IMR-90 (cell line): ENCODE measurements at regions not wholly inside any gene's neighbourhood (a gene's known extent, or its start where the extent isn't known, plus 50 kb on each side); places are given as distances from the start of the nearest gene placed in this dataset.

Source experiments
- ATAC-seq: fragments of 200-7000 bp; cut with Tn5 transposase; 2 replicates; pipeline ENCODE4 v1.9.1; 2020; ENCODE audit warnings: low read depth, mild to moderate bottlenecking, moderate library complexity
- BruUV-seq: library from RNA; stranded (reverse); fragments of 400-500 nt; replicated peaks from 2 replicates; lab custom pipeline; 2021; lab: Mats Ljungman, UMichigan
- CTCF ChIA-PET: fragments of 300-600 bp; formaldehyde crosslinking; extraction: SDS; loops from one replicate; lab custom pipeline; 2021; ENCODE audit warnings: antibody characterized with exemption; lab: Yijun Ruan, JAX
- POLR2A ChIA-PET: fragments of 300-600 bp; sonication (Branson Sonifier 250); formaldehyde crosslinking; loops from one replicate; lab custom pipeline; 2022; ENCODE audit warnings: antibody characterized with exemption; ENCODE audit not compliant: unreplicated experiment; lab: Charles Lee
- DNase-seq: peaks from one replicate; pipeline ENCODE4 v3.0.0; 2013
- H2AFZ ChIP-seq: replicated peaks from 2 replicates; pipeline ENCODE3; 2013; ENCODE audit warnings: low read length, mild to moderate bottlenecking; ENCODE audit not compliant: poor library complexity
- H2AK5ac ChIP-seq: 2 replicates; pipeline ENCODE4 v1.6.1; 2013; ENCODE audit warnings: low read depth, low read length, inconsistent platforms
- H2AK9ac ChIP-seq: replicated peaks from 2 replicates; pipeline ENCODE3; 2013; ENCODE audit warnings: mild to moderate bottlenecking, low read depth, low read length, moderate library complexity; ENCODE audit not compliant: poor library complexity
- H2BK120ac ChIP-seq: 2 replicates; pipeline ENCODE4 v1.6.1; 2013; ENCODE audit warnings: low read depth, low read length, inconsistent platforms
- H2BK15ac ChIP-seq: 3 replicates; pipeline ENCODE4 v1.6.1; 2013; ENCODE audit warnings: low read depth, low read length, inconsistent platforms
- H2BK20ac ChIP-seq: 2 replicates; pipeline ENCODE4 v1.6.1; 2013; ENCODE audit warnings: low read depth, mild to moderate bottlenecking, inconsistent platforms, low read length, moderate library complexity
- H2BK5ac ChIP-seq: 2 replicates; pipeline ENCODE4 v1.6.1; 2013; ENCODE audit warnings: mild to moderate bottlenecking, low read depth, low read length, inconsistent platforms; ENCODE audit not compliant: poor library complexity, severe bottlenecking
- H3K14ac ChIP-seq: replicated peaks from 2 replicates; pipeline ENCODE4 v1.6.1; 2013; ENCODE audit warnings: low read depth, low read length, inconsistent platforms
- H3K18ac ChIP-seq: 2 replicates; pipeline ENCODE4 v1.6.1; 2013; ENCODE audit warnings: low read depth, low read length, control low read depth
- H3K23ac ChIP-seq: 2 replicates; pipeline ENCODE4 v1.6.1; 2013; ENCODE audit warnings: low read depth, low read length, inconsistent platforms
- H3K27ac ChIP-seq: 2 replicates; pipeline ENCODE4 v1.5.1; 2013; ENCODE audit warnings: mild to moderate bottlenecking, control low read depth, low read length; ENCODE audit not compliant: insufficient read depth
- H3K27me3 ChIP-seq: 2 replicates; pipeline ENCODE4 v1.6.1; 2013; ENCODE audit warnings: low read length; ENCODE audit not compliant: control insufficient read depth, insufficient read depth
- H3K36me3 ChIP-seq: 2 replicates; pipeline ENCODE4 v1.6.1; 2013; ENCODE audit warnings: low read length, mixed read lengths; ENCODE audit not compliant: control insufficient read depth, insufficient read depth
- H3K4ac ChIP-seq: 2 replicates; pipeline ENCODE4 v1.6.1; 2013; ENCODE audit warnings: low read depth, low read length, inconsistent platforms
- H3K4me1 ChIP-seq: 2 replicates; pipeline ENCODE4 v1.6.1; 2013; ENCODE audit warnings: low read length, mixed read lengths; ENCODE audit not compliant: control insufficient read depth, insufficient read depth
- H3K4me2 ChIP-seq: 2 replicates; pipeline ENCODE4 v1.6.1; 2013; ENCODE audit warnings: low read depth, mild to moderate bottlenecking, control low read depth, low read length, moderate library complexity
- H3K4me3 ChIP-seq: 2 replicates; pipeline ENCODE4 v1.5.1; 2013; ENCODE audit warnings: low read depth, mild to moderate bottlenecking, control low read depth, low read length, moderate library complexity; ENCODE audit not compliant: insufficient read depth
- H3K56ac ChIP-seq: 2 replicates; pipeline ENCODE4 v1.6.1; 2013; ENCODE audit warnings: low read length, inconsistent platforms; ENCODE audit not compliant: insufficient read depth; ENCODE audit errors: extremely low read depth
- H3K79me1 ChIP-seq, 2 experiments: 2 replicates each; pipeline ENCODE4 v1.6.1; 2013; ENCODE audit warnings: low read length in 2 of 2, inconsistent platforms in 1 of 2, low read depth in 1 of 2
- H3K9ac ChIP-seq: 2 replicates; pipeline ENCODE4 v1.6.1; 2013; ENCODE audit warnings: low read depth, low read length, control low read depth
- H3K9me1 ChIP-seq: 2 replicates; pipeline ENCODE4 v1.6.1; 2013; ENCODE audit warnings: low read length, inconsistent platforms; ENCODE audit not compliant: insufficient read depth
- H3K9me3 ChIP-seq: 2 replicates; pipeline ENCODE4 v1.6.1; 2013; ENCODE audit warnings: low read length; ENCODE audit not compliant: control insufficient read depth, insufficient read depth
- H4K20me1 ChIP-seq: 2 replicates; pipeline ENCODE4 v1.6.1; 2013; ENCODE audit warnings: low read length, inconsistent platforms; ENCODE audit not compliant: insufficient read depth
- H4K5ac ChIP-seq: 2 replicates; pipeline ENCODE4 v1.6.1; 2013; ENCODE audit warnings: mild to moderate bottlenecking, low read depth, low read length, control low read depth
- H4K8ac ChIP-seq, 2 experiments: 2 replicates each; pipeline ENCODE4 v1.6.1; 2013; ENCODE audit warnings: low read depth in 2 of 2, low read length in 2 of 2, control low read depth in 1 of 2, inconsistent platforms in 1 of 2
- H4K91ac ChIP-seq: 2 replicates; pipeline ENCODE4 v1.6.1; 2013; ENCODE audit warnings: low read depth, low read length, inconsistent platforms; ENCODE audit not compliant: insufficient read depth
- CEBPB ChIP-seq: IDR thresholded peaks from 2 replicates; pipeline ENCODE4 v1.6.1; 2012; ENCODE audit warnings: low read depth, low read length, improper control_type of control experiment
- SMC3 ChIP-seq: fragments of 150-350 bp; IDR thresholded peaks from 2 replicates; pipeline ENCODE4 v1.6.1; 2016; ENCODE audit warnings: low read depth, mild to moderate bottlenecking, antibody characterized with exemption, low read length, moderate library complexity
- WGBS, 2 experiments: methylation state at CpG; one replicate each; pipeline versions ENCODE4 v1.1.5 to v1.1.7; 2013; ENCODE audit warnings: missing lambda C conversion rate in 2 of 2; ENCODE audit not compliant: insufficient read length in 1 of 2; ENCODE audit errors: extremely low coverage in 2 of 2; 5-methylcytosine and 5-hydroxymethylcytosine counted together
- dilution Hi-C: fragments of 300-500 bp; cut with HindIII; formaldehyde crosslinking; loops from one replicate; pipeline ENCODE4 v1.14.3; 2018; ENCODE audit warnings: low sequenced_read_pairs; ENCODE audit not compliant: unreplicated experiment
- in situ Hi-C: fragments of 300-500 bp; cut with MboI; formaldehyde crosslinking; loops from 3 replicates; pipeline ENCODE4 v1.14.3; 2019; ENCODE audit warnings: low sequenced_read_pairs, inconsistent platforms, mixed read lengths
- intact Hi-C: fragments of 100-400 bp; cut with micrococcal nuclease; formaldehyde crosslinking; loops from 2 replicates; pipeline ENCODE4 v1.10.0; 2022

DNA sequence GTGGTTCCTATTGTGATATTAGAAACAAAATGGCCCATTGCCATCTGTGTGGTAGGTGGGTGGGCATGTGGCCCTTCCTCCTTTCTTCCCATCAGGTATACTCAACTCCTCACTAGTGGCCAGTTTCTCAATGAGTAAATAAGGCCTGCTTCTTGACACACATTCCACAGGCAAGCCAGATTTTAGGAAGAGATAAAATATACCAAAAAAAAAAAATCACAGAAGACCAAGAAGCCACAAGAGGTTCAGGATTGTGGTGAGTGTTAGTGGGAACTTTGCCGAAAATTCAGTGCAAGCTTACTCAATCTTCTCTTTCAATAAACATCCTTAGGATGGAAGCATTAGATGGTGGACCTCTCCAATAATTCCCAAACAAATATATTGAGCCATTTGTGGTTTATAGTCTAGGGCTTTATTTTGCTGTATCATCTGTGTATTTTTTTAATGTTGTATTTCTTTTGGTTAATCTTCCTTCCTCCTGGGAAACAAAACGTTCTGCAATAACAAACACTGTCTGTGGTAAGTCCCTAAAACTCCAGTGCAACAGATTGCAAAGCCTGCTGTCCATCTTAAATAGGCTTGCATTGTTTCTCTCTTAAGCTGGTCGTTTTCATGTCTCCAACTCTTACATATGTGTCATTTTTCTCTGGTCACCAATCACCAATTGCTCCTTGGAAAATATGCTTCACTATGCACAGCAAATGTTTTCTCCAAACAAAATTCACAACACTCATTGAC lies 289.9 kb upstream of the KITLG start:
- no peak overlapping the region for H3K14ac ChIP-seq
- peak overlapping the region; percentile 35; the same call in 1 of the 2 replicates for H2BK120ac ChIP-seq
- intact Hi-C loops (no loop called here), dilution Hi-C loops (no loop called here), in situ Hi-C loops (no loop called here)
- 0 out of 2 replicates have a peak, but pooled peaks cover 5% of the 10 kb centered on the region for H3K9me1 ChIP-seq
- H4K8ac ChIP-seq = peak overlapping the region in 1 of 2 experiments; percentile 45; a peak in 1 of 4 replicates
- H2BK20ac ChIP-seq = peak overlapping the region; percentile 35; the same call in 1 of the 2 replicates
- H2AFZ ChIP-seq = no peak overlapping the region
- H3K4me3 ChIP-seq = no peak overlapping the region
- peak overlapping the region; percentile 14; the same call in 1 of the 2 replicates for H3K4ac ChIP-seq
- H3K79me1 ChIP-seq = no peaks in the 10 kb centered on the region
- H3K27ac ChIP-seq = peak overlapping the region; percentile 69; the same call in 1 of the 2 replicates
- no peaks in the 10 kb centered on the region for H3K36me3 ChIP-seq
- no peaks in the 10 kb centered on the region for H3K27me3 ChIP-seq
- no peak overlapping the region for H4K91ac ChIP-seq
- no peaks in the 10 kb centered on the region for H3K9me3 ChIP-seq
- no peak overlapping the region for H2AK9ac ChIP-seq
- ATAC-seq (peak; percentile 86), DNase-seq (peak; percentile 88)
- peak overlapping the region; percentile 8 for H2BK5ac ChIP-seq
- no peak overlapping the region for H3K9ac ChIP-seq
- peak overlapping the region; percentile 59; the same call in 1 of the 2 replicates for H4K5ac ChIP-seq
- no peak overlapping the region for H3K56ac ChIP-seq
- TF ChIP-seq CEBPB (peak; percentile 26; the same call in 1 of the 2 replicates), SMC3 (no peak)
- H4K20me1 ChIP-seq = no peaks in the 10 kb centered on the region
- ChIA-PET POLR2A (no interaction called here), CTCF (interaction anchor here (0.9 kb wide), 1 partner anchor 26 kb away, joined by 3 read pairs; no protein-coding TSS in a partner anchor)
- no TSS peak for BruUV-seq
- 14% methylated on average over 2 of the region's 3 CpGs; no CpG with 5 or more reads in 1 of the 2 experiments for WGBS, 2 experiments
- H3K23ac ChIP-seq = no peak overlapping the region
- H3K4me1 ChIP-seq = peaks cover 6% of the 10 kb centered on the region; the same call in 1 of the 2 replicates
- peak overlapping the region; percentile 77 for H3K18ac ChIP-seq
- peak overlapping the region; percentile 59; the same call in 1 of the 2 replicates for H2AK5ac ChIP-seq
- peak overlapping the region; percentile 58 for H3K4me2 ChIP-seq
- H2BK15ac ChIP-seq = peak overlapping the region; percentile 77; the same call in 1 of the 3 replicates
